Right lung (tissue), 2 donors: ENCODE measurements at regions not wholly inside any gene's neighbourhood (a gene's known extent, or its start where the extent isn't known, plus 50 kb on each side); places are given as distances from the start of the nearest gene placed in this dataset.
"Not testable (repeated sequence)": the region's sequence is repeated elsewhere in the genome, so short reads cannot be mapped to it uniquely, and the experiment has no call there.

ENCODE experiments used
- DNase-seq, 2 donors: peaks; one replicate each; pipeline ENCODE4 v3.0.0-alpha.2; 2013

DNA sequence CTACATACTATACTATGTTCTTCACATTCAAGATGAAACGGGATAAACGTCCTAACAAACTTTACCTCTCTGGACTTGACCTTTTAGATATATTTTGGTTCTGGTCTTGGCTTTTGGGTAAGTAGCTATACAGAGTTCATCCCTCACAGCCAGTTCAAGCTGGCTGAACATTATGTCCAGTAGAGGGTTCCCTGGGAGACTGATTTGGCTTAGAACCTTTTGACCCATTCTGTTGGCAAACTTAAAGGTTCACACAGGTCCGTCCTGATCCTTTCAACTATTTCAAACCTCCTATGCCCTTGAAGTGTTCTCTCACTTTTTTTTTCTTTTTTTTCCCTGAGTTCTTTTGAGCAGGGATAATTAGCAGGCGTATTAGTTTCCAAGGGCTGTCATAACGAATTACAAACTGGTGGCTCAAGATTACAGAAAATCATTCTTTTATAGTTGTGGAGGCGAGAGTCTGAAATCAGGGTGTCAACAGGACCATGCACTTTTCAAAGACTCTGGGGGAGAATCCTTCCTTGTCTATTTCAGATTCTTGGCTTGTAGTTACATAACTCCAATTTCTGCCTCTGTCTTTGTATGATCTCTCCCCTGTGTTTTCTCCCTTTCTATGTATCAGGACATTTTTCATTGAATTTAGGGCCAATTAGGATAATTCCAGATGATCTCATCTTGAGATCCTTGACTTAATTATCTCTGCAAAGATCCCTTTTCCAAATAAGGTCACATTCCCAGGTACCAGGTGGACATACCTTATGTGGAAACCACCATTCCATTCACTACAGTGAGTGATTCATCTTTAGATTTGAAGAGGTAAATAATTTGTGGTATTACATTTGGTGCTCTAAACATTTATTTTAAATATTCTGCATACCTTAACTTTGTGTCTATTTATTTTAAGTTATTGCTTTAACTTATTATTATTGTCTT, 257.4 kb upstream of the USP25 start:
- DNase-seq = no peak

DNA sequence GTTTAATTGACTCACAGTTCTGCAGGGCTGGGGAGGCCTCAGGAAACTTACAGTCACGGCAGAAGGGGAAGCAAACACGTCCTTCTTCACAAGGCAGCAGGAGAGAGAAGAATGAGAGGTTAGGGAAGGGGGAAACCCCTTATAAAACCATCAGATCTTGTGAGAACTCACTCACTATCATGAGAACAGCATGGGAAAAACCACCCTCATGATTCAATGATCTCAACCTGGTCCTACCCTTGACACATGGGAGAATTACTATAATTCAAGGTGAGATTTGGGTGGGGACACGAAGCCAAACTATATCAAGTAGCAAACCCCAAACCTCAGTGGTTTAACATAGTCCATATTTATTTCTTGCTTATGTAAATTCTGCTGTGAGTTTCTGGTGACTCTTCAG, 252.0 kb upstream of the USP25 start:
- not testable (repeated sequence) for DNase-seq

DNA sequence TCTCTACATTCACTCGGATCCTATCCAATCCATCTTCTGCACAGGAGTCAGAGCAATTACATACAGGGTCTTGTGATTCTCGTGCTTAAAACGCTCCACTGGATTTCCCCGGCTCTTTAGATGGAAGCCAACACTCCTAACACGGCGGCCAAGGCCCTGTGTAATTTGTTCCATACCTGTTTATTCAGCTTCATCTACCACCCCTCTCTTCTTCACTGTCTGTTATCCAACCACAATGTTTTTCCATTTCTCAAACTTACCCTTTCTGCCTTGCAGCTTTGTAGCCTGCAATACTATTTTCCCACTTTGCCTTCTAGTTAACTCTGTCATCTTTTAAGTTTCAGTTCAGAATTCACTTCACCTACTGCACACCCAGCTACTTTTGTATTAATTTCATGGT, 249.6 kb upstream of the USP25 start:
- DNase-seq = no peak

GRCh38 chr21:15483138-15483780, 246.5 kb upstream of the USP25 start:
- DNase-seq = peak; percentile 68 to 82

- no peak for DNase-seq
Observed at GRCh38 chr21:15486460-15487195, 243.2 kb upstream of the USP25 start.

DNA sequence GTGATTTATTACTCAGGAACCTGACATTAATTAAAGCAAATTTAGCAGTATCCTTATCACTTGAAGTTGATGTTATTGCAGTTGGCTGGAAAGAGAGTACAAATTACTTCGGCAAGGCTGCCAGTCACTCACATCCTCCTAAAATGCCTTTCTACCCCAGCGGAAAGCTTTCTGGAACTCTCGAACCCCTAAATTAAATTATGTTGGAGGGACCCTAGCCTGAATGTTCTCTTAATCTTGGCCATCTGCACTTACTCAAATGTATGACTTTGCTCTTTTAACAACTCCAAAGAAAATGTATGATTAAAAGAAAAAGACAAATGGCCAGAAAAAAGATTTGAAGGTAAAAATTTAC, 242.6 kb upstream of the USP25 start:
- DNase-seq = no peak

GRCh38 chr21:15491100-15491499, 238.7 kb upstream of the USP25 start:
- no peak for DNase-seq

DNA sequence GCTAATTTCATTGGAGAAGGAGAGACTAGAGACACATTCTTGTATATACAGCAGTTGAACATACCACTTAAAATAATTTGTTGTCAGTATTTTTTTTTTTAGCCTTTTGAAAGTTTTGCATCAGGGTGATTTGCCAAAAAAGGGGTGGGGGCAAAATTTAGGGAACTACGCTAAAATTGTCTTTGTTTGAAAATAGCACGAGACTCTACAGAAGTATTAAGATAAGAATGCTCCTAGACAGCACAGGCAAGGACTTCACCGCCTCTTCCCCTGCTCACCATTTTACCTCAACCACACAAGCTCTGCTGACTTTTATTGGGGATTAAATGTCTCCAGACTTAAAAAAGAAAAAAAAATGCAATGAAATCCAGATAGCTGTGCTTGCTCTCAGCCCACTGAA, 236.1 kb upstream of the USP25 start:
- DNase-seq = no peak

GRCh38 chr21:15494481-15494880, 235.3 kb upstream of the USP25 start:
- no peak for DNase-seq

GRCh38 chr21:15495965-15496364, 233.8 kb upstream of the USP25 start:
- no peak for DNase-seq

DNA sequence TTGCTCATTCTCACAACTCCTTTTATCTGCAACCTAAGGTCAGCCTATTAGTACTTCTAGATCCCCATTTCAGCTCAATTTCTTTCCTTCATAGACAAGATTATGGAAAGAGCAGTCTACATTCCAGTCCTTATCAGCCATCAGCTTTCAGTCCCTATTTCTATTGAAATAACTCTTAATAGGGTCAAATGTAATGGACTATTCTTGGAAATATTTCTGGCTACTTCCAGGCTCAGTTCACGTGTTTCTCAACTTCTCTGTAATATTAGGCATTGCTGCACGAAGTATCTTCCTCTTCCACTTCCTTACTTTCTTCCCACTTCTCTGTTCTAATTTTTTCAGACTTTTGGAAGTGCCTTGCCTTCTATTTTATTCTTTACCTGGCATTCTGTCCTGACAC, 232.9 kb upstream of the USP25 start:
- no peak for DNase-seq

DNA sequence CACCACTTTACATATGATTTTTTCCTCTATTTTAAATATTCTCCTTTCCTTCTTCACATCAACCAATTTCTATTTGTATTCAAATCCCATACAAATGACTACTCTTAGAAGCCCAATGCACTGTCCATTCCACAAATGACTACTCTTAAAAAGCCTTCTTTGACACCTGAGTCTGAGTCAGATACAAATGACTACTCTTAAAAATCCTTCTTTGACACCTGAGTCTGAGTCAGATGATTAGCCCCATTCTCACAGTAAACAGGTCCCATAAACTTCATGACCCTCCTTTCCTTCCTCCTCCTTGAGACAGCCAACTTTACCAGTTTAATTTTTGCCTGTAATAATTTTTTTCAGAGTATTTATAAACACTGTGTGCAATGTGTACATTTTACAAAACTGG, 231.3 kb upstream of the USP25 start:
- DNase-seq = no peak

GRCh38 chr21:15506086-15506485, 223.7 kb upstream of the USP25 start:
- DNase-seq = no peak

- DNase-seq = no peak
Observed at GRCh38 chr21:15508554-15508953, 221.2 kb upstream of the USP25 start.

GRCh38 chr21:15514073-15514946, 215.5 kb upstream of the USP25 start:
- DNase-seq = no peak

- DNase-seq = no peak
Observed at GRCh38 chr21:15515908-15516307, 213.9 kb upstream of the USP25 start.

DNA sequence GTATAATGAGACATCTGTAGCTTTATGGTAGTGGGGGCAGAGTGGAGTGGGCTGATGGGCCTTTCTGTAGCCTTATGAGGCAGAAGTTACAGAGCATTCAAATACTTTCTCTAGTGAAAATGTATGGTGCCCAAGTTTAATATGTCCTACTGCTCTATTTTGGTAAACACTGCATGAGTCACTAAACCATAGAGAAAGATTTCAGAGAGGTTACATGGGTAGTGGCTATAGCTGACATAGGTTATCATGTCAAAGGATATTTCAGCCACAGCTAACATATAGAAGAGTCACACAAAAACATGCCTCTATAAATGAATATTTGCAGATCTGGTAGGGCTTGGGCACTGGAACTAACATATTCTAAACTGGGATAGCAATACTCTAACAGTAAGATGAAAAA, 212.4 kb upstream of the USP25 start:
- no peak for DNase-seq

DNA sequence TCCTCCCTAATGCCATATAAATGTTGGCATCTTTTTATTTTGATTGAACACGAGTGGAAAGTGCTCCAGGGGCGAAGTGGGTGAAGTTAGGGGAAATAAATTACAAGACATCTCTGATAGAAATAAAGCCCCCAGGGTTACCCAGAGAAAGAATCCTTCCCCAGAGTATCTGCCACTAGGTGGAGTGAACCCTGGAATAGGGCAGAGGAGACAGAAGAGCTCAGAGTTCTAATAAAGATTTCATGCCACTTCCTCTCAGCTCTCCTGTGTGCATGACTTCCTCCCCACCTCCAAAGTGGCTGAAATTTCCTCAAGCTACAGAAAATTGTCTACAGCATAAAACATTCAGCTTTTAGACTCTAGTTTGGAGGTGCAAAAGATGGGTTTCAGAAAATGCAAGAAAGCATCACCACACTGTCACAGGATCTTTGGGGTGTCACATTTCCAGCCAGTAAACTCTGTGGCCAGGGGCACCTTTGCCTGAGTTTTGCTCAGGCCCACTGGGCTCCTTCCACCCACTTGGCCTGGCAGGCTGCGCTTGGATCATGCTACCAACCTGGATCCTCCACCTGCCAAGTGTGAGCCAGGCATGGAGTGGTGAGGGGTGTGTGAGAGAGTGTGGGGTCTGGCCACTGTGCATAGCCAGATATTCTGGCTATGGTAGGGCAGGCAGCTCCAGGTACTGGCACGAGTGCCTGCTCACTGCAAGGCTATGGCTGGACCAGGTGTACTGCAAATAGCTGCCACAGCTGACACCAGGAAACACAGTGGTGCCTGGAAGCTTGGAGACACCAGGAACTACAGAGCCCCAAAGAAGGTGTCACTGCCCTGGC, 208.8 kb upstream of the USP25 start:
- no peak for DNase-seq

GRCh38 chr21:15521644-15522001, 208.2 kb upstream of the USP25 start:
- DNase-seq = no peak

GRCh38 chr21:15522148-15522547, 207.6 kb upstream of the USP25 start:
- DNase-seq = no peak

DNA sequence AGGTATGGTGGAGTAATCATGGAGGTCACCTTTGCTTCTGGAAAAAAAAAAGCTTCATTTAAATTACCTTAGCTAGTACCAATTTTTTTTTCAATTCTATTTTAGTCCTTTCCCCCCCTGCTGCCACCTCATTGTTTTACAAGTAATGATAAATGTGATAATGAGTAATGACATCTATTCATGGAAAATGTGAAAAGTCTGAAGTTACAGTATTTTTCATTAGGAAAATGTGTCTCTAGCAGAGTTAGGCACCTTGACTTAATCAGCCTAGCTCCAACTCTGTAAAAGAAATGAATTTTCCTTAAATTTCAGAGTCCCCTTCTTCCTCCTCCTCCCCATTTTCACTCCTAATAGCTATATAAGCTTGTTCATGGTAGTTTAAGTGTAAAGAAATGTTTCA, 204.9 kb upstream of the USP25 start:
- no peak for DNase-seq
